Ishikawa (cell line): ENCODE measurements at regions not wholly inside any gene's neighbourhood (a gene's known extent, or its start where the extent isn't known, plus 50 kb on each side); places are given as distances from the start of the nearest gene placed in this dataset.

Experiments
- CEBPB ChIP-seq: IDR thresholded peaks from 2 replicates; pipeline ENCODE4 v1.6.1; 2012
- CREB1 ChIP-seq: IDR thresholded peaks from 2 replicates; pipeline ENCODE4 v1.6.1; 2012; ENCODE audit warnings: low read depth
- EGR1 ChIP-seq: IDR thresholded peaks from 2 replicates; pipeline ENCODE4 v1.6.1; 2012
- EP300 ChIP-seq: IDR thresholded peaks from 2 replicates; pipeline ENCODE4 v1.6.1; 2012; ENCODE audit warnings: borderline replicate concordance
- FOXM1 ChIP-seq: IDR thresholded peaks from 2 replicates; pipeline ENCODE4 v1.6.1; 2012; ENCODE audit warnings: low read depth, borderline replicate concordance
- TAF1 ChIP-seq: IDR thresholded peaks from 2 replicates; pipeline ENCODE4 v1.6.1; 2012; ENCODE audit warnings: low read depth, mild to moderate bottlenecking
- TCF12 ChIP-seq: IDR thresholded peaks from 2 replicates; pipeline ENCODE4 v1.6.1; 2012; ENCODE audit warnings: low read depth
- YY1 ChIP-seq: IDR thresholded peaks from 2 replicates; pipeline ENCODE4 v1.6.1; 2012; ENCODE audit warnings: low read depth
- ZBTB7A ChIP-seq: IDR thresholded peaks from 2 replicates; pipeline ENCODE4 v1.6.1; 2012; ENCODE audit warnings: low read depth
- TF ChIP-seq, protein P1 (sequence below): IDR thresholded peaks from 2 replicates; pipeline ENCODE4 v1.6.1; 2012
- TF ChIP-seq, protein P2 (sequence below): IDR thresholded peaks from 2 replicates; pipeline ENCODE4 v1.6.1; 2012
- TF ChIP-seq, protein P3 (sequence below): IDR thresholded peaks from 2 replicates; pipeline ENCODE4 v1.6.1; 2012; ENCODE audit warnings: low read depth, mild to moderate bottlenecking

DNA sequence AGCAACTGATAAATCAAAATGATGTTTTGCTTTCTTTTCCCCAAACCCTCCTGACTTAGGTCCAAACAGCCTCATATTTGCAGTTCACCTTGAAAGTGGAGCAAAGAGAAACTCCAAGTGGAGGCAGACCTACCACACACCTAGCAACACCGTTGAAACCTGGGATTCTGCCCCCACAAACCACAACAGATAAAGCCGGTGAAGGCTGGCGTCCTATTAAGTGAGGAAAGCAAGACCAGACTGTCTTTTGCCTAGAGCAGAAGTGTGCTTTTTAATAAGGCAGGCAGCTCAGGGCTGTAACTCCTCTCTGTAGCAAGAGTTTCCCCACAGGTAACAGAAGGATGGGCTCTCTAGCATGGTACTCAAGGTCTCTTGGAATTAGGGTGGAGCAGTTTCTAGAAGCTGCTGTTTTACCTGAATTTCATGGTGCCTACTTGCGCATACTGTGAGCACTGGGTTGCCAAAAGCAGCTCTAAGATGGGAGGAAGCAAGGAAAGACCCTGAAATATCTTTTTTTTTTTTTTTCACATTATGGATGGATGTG is 336.9 kb downstream of the BCL11A start:
- TF ChIP-seq, protein P1, sequence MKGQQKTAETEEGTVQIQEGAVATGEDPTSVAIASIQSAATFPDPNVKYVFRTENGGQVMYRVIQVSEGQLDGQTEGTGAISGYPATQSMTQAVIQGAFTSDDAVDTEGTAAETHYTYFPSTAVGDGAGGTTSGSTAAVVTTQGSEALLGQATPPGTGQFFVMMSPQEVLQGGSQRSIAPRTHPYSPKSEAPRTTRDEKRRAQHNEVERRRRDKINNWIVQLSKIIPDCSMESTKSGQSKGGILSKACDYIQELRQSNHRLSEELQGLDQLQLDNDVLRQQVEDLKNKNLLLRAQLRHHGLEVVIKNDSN: no peak
- TF ChIP-seq TCF12 (no peak), CREB1 (no peak), EP300 (no peak), CEBPB (no peak), TAF1 (no peak), EGR1 (no peak), YY1 (no peak), ZBTB7A (no peak), FOXM1 (no peak)
- TF ChIP-seq, protein P2, sequence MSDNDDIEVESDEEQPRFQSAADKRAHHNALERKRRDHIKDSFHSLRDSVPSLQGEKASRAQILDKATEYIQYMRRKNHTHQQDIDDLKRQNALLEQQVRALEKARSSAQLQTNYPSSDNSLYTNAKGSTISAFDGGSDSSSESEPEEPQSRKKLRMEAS: no peak
- TF ChIP-seq, protein P3, sequence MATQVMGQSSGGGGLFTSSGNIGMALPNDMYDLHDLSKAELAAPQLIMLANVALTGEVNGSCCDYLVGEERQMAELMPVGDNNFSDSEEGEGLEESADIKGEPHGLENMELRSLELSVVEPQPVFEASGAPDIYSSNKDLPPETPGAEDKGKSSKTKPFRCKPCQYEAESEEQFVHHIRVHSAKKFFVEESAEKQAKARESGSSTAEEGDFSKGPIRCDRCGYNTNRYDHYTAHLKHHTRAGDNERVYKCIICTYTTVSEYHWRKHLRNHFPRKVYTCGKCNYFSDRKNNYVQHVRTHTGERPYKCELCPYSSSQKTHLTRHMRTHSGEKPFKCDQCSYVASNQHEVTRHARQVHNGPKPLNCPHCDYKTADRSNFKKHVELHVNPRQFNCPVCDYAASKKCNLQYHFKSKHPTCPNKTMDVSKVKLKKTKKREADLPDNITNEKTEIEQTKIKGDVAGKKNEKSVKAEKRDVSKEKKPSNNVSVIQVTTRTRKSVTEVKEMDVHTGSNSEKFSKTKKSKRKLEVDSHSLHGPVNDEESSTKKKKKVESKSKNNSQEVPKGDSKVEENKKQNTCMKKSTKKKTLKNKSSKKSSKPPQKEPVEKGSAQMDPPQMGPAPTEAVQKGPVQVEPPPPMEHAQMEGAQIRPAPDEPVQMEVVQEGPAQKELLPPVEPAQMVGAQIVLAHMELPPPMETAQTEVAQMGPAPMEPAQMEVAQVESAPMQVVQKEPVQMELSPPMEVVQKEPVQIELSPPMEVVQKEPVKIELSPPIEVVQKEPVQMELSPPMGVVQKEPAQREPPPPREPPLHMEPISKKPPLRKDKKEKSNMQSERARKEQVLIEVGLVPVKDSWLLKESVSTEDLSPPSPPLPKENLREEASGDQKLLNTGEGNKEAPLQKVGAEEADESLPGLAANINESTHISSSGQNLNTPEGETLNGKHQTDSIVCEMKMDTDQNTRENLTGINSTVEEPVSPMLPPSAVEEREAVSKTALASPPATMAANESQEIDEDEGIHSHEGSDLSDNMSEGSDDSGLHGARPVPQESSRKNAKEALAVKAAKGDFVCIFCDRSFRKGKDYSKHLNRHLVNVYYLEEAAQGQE: no peak
